ENCODE measurements at regions not wholly inside any gene's neighbourhood (a gene's known extent, or its start where the extent isn't known, plus 50 kb on each side); places are given as distances from the start of the nearest gene placed in this dataset.

DNA sequence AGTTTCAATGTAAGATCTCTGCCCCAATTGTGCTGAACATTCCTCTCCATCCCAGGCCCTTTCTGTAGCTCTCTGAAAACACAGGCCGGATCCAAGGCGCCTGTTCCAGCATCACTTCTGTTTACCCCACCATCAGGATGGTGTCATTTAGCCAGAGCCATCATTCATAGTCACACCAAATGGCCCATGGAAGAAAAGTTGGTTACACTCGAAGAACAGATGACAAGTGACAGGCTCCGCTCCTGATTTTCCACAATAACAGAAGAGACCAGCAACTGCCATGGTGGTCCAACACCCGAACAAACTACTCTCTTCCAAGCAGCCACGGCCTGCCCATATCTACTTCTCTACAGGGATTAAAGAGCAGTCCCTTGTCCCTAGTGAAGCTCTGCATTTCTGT is 59.9 kb upstream of the PROX1 start (continued):
- TF ChIP-seq, protein P1, sequence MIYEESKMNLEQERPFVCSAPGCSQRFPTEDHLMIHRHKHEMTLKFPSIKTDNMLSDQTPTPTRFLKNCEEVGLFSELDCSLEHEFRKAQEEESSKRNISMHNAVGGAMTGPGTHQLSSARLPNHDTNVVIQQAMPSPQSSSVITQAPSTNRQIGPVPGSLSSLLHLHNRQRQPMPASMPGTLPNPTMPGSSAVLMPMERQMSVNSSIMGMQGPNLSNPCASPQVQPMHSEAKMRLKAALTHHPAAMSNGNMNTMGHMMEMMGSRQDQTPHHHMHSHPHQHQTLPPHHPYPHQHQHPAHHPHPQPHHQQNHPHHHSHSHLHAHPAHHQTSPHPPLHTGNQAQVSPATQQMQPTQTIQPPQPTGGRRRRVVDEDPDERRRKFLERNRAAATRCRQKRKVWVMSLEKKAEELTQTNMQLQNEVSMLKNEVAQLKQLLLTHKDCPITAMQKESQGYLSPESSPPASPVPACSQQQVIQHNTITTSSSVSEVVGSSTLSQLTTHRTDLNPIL (CRISPR knock-in tag; IDR thresholded peaks at IDR 0.05; ENCODE audit: low read depth): no peak
- TF ChIP-seq SNAI2 (CRISPR knock-in tag; IDR thresholded peaks at IDR 0.05): no peak
- TF ChIP-seq ZNF8 (CRISPR knock-in tag; IDR thresholded peaks at IDR 0.05): no peak
- no peak for TF ChIP-seq GLIS3 (CRISPR knock-in tag; IDR thresholded peaks at IDR 0.05)
- TF ChIP-seq, protein P2, sequence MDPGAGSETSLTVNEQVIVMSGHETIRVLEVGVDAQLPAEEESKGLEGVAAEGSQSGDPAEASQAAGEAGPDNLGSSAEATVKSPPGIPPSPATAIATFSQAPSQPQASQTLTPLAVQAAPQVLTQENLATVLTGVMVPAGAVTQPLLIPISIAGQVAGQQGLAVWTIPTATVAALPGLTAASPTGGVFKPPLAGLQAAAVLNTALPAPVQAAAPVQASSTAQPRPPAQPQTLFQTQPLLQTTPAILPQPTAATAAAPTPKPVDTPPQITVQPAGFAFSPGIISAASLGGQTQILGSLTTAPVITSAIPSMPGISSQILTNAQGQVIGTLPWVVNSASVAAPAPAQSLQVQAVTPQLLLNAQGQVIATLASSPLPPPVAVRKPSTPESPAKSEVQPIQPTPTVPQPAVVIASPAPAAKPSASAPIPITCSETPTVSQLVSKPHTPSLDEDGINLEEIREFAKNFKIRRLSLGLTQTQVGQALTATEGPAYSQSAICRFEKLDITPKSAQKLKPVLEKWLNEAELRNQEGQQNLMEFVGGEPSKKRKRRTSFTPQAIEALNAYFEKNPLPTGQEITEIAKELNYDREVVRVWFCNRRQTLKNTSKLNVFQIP (CRISPR knock-in tag; IDR thresholded peaks at IDR 0.05; ENCODE audit: borderline replicate concordance, low read depth): no peak
- TF ChIP-seq ZNF70 (CRISPR knock-in tag; IDR thresholded peaks at IDR 0.05): no peak
- no peak for TF ChIP-seq ZNF565 (CRISPR knock-in tag; conservative IDR thresholded peaks at IDR 0.05; ENCODE audit: low read depth)
- TF ChIP-seq, protein P3, sequence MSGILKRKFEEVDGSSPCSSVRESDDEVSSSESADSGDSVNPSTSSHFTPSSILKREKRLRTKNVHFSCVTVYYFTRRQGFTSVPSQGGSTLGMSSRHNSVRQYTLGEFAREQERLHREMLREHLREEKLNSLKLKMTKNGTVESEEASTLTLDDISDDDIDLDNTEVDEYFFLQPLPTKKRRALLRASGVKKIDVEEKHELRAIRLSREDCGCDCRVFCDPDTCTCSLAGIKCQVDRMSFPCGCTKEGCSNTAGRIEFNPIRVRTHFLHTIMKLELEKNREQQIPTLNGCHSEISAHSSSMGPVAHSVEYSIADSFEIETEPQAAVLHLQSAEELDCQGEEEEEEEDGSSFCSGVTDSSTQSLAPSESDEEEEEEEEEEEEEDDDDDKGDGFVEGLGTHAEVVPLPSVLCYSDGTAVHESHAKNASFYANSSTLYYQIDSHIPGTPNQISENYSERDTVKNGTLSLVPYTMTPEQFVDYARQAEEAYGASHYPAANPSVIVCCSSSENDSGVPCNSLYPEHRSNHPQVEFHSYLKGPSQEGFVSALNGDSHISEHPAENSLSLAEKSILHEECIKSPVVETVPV (CRISPR knock-in tag; IDR thresholded peaks at IDR 0.05): no peak
- no peak for TF ChIP-seq ESRRG (CRISPR knock-in tag; IDR thresholded peaks at IDR 0.05)
- TF ChIP-seq ZFP30 (CRISPR knock-in tag; IDR thresholded peaks at IDR 0.05): no peak
- TF ChIP-seq RARB (CRISPR knock-in tag; IDR thresholded peaks at IDR 0.05): no peak
- TF ChIP-seq ZC3H10 (CRISPR knock-in tag; IDR thresholded peaks at IDR 0.05): no peak
- no peak for TF ChIP-seq OSR1 (CRISPR knock-in tag; IDR thresholded peaks at IDR 0.05)

DNA sequence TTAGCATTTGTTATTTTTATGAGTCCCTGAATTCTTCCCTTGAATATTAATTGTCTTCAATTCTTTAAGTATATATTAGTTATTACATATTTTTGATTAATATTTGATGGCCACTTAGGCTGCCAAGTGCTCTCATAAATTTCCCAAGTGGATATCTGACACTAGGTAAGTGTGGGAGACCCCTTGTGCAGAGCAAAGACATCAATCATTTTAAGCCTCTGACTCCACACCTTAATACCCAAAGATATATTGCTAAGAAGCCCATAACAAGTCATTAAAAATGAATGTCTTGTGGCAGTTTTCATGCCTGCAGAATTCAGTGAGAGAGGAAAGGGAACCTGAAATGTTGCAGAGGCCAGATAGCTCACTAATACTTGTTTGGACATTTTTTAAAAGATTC is 58.4 kb upstream of the PROX1 start:
- TF ChIP-seq SNAI2 (CRISPR knock-in tag; IDR thresholded peaks at IDR 0.05) (no peak), RARB (CRISPR knock-in tag; IDR thresholded peaks at IDR 0.05) (no peak), ZFP30 (CRISPR knock-in tag; IDR thresholded peaks at IDR 0.05) (no peak), OSR1 (CRISPR knock-in tag; IDR thresholded peaks at IDR 0.05) (no peak), BACH2 (CRISPR knock-in tag; IDR thresholded peaks at IDR 0.05; ENCODE audit: borderline replicate concordance) (no peak), ESRRG (CRISPR knock-in tag; IDR thresholded peaks at IDR 0.05) (no peak), ZNF565 (CRISPR knock-in tag; conservative IDR thresholded peaks at IDR 0.05; ENCODE audit: low read depth) (no peak)
- TF ChIP-seq, protein P1 (CRISPR knock-in tag; IDR thresholded peaks at IDR 0.05; ENCODE audit: low read depth): no peak
- TF ChIP-seq, protein P3 (CRISPR knock-in tag; IDR thresholded peaks at IDR 0.05): no peak
- no peak for ATAC-seq

DNA sequence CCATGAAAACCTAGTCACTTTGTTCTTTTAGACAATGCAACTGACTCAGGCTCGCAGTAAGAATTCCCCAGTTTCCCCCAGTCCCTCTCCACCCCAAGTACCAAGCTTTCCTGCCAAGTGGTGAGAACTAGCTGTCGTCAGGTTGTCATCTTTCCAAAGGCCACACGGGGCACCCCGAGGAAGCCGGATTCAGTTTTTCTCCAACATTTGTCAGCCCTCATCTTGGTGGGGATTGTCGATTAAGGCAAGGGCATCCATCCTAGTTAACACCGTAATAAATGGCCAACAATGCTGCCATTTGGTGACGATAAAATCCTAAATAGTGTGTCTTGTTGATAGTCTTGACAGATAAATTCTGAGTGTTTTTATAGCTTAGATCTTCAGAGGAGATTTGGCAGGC is 55.9 kb upstream of the PROX1 start:
- TF ChIP-seq CSDC2 (CRISPR knock-in tag; IDR thresholded peaks at IDR 0.05): no peak
- TF ChIP-seq PPARA (CRISPR knock-in tag; IDR thresholded peaks at IDR 0.05; ENCODE audit: borderline replicate concordance): no peak
- TF ChIP-seq BACH2 (CRISPR knock-in tag; IDR thresholded peaks at IDR 0.05; ENCODE audit: borderline replicate concordance): no peak
- TF ChIP-seq ZC3H10 (CRISPR knock-in tag; IDR thresholded peaks at IDR 0.05): no peak
- TF ChIP-seq, protein P2 (CRISPR knock-in tag; IDR thresholded peaks at IDR 0.05; ENCODE audit: borderline replicate concordance, low read depth): no peak
- TF ChIP-seq ZNF8 (CRISPR knock-in tag; IDR thresholded peaks at IDR 0.05): no peak
- no peak for TF ChIP-seq ARNTL (CRISPR knock-in tag; IDR thresholded peaks at IDR 0.05; ENCODE audit: borderline replicate concordance, low read depth)
- TF ChIP-seq ZNF565 (CRISPR knock-in tag; conservative IDR thresholded peaks at IDR 0.05; ENCODE audit: low read depth): no peak
- TF ChIP-seq ZFP30 (CRISPR knock-in tag; IDR thresholded peaks at IDR 0.05): no peak
- TF ChIP-seq, protein P1 (CRISPR knock-in tag; IDR thresholded peaks at IDR 0.05; ENCODE audit: low read depth): no peak
- TF ChIP-seq ZFP3 (CRISPR knock-in tag; IDR thresholded peaks at IDR 0.05): no peak
- no peak for TF ChIP-seq OSR1 (CRISPR knock-in tag; IDR thresholded peaks at IDR 0.05)
- TF ChIP-seq GLIS3 (CRISPR knock-in tag; IDR thresholded peaks at IDR 0.05): no peak
- no peak for TF ChIP-seq ESRRG (CRISPR knock-in tag; IDR thresholded peaks at IDR 0.05)
- no peak for TF ChIP-seq RARB (CRISPR knock-in tag; IDR thresholded peaks at IDR 0.05)
- ATAC-seq: no peak

All from SK-N-SH treated with all-trans-retinoic acid at 6 μM for 48 hours (cell line).